H9 (cell line): ENCODE measurements at regions not wholly inside any gene's neighbourhood (a gene's known extent, or its start where the extent isn't known, plus 50 kb on each side); places are given as distances from the start of the nearest gene placed in this dataset.

Experiments used
- DNase-seq: peaks from one replicate; pipeline ENCODE4 v3.0.0-alpha.2; 2017
- H2AFZ ChIP-seq: one replicate; pipeline ENCODE4 v1.6.1; 2013; ENCODE audit warnings: mild to moderate bottlenecking, low read length, control low read depth, moderate library complexity
- H2AK5ac ChIP-seq: 2 replicates; pipeline ENCODE4 v1.6.1; 2013; ENCODE audit warnings: low read length, control low read depth, mixed read lengths; ENCODE audit not compliant: insufficient read length
- H2BK120ac ChIP-seq: one replicate; pipeline ENCODE4 v1.6.1; 2013; ENCODE audit warnings: low read depth, mild to moderate bottlenecking, low read length, control low read depth, inconsistent platforms; ENCODE audit not compliant: poor library complexity, severe bottlenecking
- H2BK12ac ChIP-seq: 2 replicates; pipeline ENCODE4 v1.6.1; 2013; ENCODE audit warnings: low read length, control low read depth, mixed read lengths, low read depth; ENCODE audit not compliant: insufficient read length
- H2BK15ac ChIP-seq: 2 replicates; pipeline ENCODE4 v1.6.1; 2013; ENCODE audit warnings: low read depth, low read length, control low read depth
- H2BK20ac ChIP-seq: one replicate; pipeline ENCODE4 v1.6.1; 2013; ENCODE audit warnings: low read depth, mild to moderate bottlenecking, low read length, control low read depth, inconsistent platforms; ENCODE audit not compliant: poor library complexity, severe bottlenecking
- H2BK5ac ChIP-seq: 2 replicates; pipeline ENCODE4 v1.6.1; 2013; ENCODE audit warnings: low read length, control low read depth, mixed read lengths; ENCODE audit not compliant: insufficient read length
- H3K14ac ChIP-seq: 2 replicates; pipeline ENCODE4 v1.6.1; 2013; ENCODE audit warnings: low read length, control low read depth; ENCODE audit not compliant: insufficient read depth
- H3K18ac ChIP-seq: 2 replicates; pipeline ENCODE4 v1.6.1; 2013; ENCODE audit warnings: low read depth, mild to moderate bottlenecking, mixed read lengths, low read length, control low read depth; ENCODE audit not compliant: insufficient read length
- H3K23ac ChIP-seq: 2 replicates; pipeline ENCODE4 v1.6.1; 2013; ENCODE audit warnings: low read length, control low read depth, mixed read lengths, low read depth; ENCODE audit not compliant: insufficient read length
- H3K23me2 ChIP-seq: 2 replicates; pipeline ENCODE4 v1.6.1; 2013; ENCODE audit warnings: low read depth, mild to moderate bottlenecking, mixed read lengths, low read length, control low read depth; ENCODE audit not compliant: insufficient read length, poor library complexity, severe bottlenecking
- H3K27ac ChIP-seq: 2 replicates; pipeline ENCODE4 v1.5.1; 2013; ENCODE audit warnings: low read length, control low read depth, mixed read lengths, low read depth; ENCODE audit not compliant: insufficient read length
- H3K27me3 ChIP-seq: 2 replicates; pipeline ENCODE4 v1.6.1; 2013; ENCODE audit warnings: low read length, control low read depth, inconsistent platforms; ENCODE audit not compliant: insufficient read depth
- H3K4ac ChIP-seq: 2 replicates; pipeline ENCODE4 v1.6.1; 2013; ENCODE audit warnings: low read depth, mild to moderate bottlenecking, control low read depth, inconsistent platforms, low read length, moderate library complexity
- H3K4me1 ChIP-seq: 2 replicates; pipeline ENCODE4 v1.6.1; 2013; ENCODE audit warnings: low read length, control low read depth, inconsistent platforms; ENCODE audit not compliant: insufficient read depth
- H3K4me2 ChIP-seq: 2 replicates; pipeline ENCODE4 v1.6.1; 2013; ENCODE audit warnings: low read length, control low read depth, mixed read lengths; ENCODE audit not compliant: insufficient read length, insufficient read depth
- H3K56ac ChIP-seq: 2 replicates; pipeline ENCODE4 v1.6.1; 2013; ENCODE audit warnings: low read depth, mild to moderate bottlenecking, mixed read lengths, low read length, control low read depth; ENCODE audit not compliant: insufficient read length
- H3K79me1 ChIP-seq: 2 replicates; pipeline ENCODE4 v1.6.1; 2013; ENCODE audit warnings: low read depth, mild to moderate bottlenecking, moderate library complexity, low read length, control low read depth, inconsistent platforms; ENCODE audit not compliant: insufficient read depth, poor library complexity, severe bottlenecking
- H3K79me2 ChIP-seq: 2 replicates; pipeline ENCODE4 v1.6.1; 2013; ENCODE audit warnings: low read length, control low read depth, inconsistent platforms; ENCODE audit not compliant: insufficient read depth
- H3K9ac ChIP-seq: 2 replicates; pipeline ENCODE4 v1.6.1; 2013; ENCODE audit warnings: low read length, control low read depth, mixed read lengths; ENCODE audit not compliant: insufficient read length; ENCODE audit errors: extremely low read depth
- H3K9me3 ChIP-seq: one replicate; pipeline ENCODE4 v1.6.1; 2013; ENCODE audit warnings: low read depth, low read length, inconsistent platforms; ENCODE audit not compliant: control insufficient read depth
- H3T11ph ChIP-seq: one replicate; pipeline ENCODE4 v1.6.1; 2013; ENCODE audit warnings: mild to moderate bottlenecking, low read length, control low read depth, inconsistent platforms
- H4K20me1 ChIP-seq: one replicate; pipeline ENCODE4 v1.6.1; 2013; ENCODE audit not compliant: control insufficient read depth, insufficient read length, insufficient read depth
- H4K5ac ChIP-seq: 2 replicates; pipeline ENCODE4 v1.6.1; 2013; ENCODE audit warnings: low read depth, mild to moderate bottlenecking, mixed read lengths, low read length, control low read depth; ENCODE audit not compliant: insufficient read length
- H4K8ac ChIP-seq: replicated peaks from 2 replicates; pipeline ENCODE4 v1.6.1; 2013; ENCODE audit warnings: low read length, control low read depth, mixed read lengths, low read depth; ENCODE audit not compliant: insufficient read length
- H4K91ac ChIP-seq: 2 replicates; pipeline ENCODE4 v1.6.1; 2013; ENCODE audit warnings: low read depth, mild to moderate bottlenecking, moderate library complexity, mixed read lengths, low read length, control low read depth; ENCODE audit not compliant: insufficient read length
- H3K27ac Mint-ChIP-seq, 3 experiments: 2 replicates in 2 of 3; 3 replicates in 1 of 3; pipeline ENCODE4 v1.8.0; 2020 to 2021; ENCODE audit warnings: mixed read lengths in 3 of 3, mild to moderate bottlenecking in 1 of 3, moderate library complexity in 1 of 3
- H3K27me3 Mint-ChIP-seq: 2 replicates; pipeline ENCODE4 v1.8.0; 2021; ENCODE audit warnings: low read depth, mild to moderate bottlenecking, moderate library complexity, mixed read lengths
- H3K36me3 Mint-ChIP-seq, 3 experiments: 2 replicates in 2 of 3; 3 replicates in 1 of 3; pipeline ENCODE4 v1.8.0; 2020 to 2021; ENCODE audit warnings: low read depth in 3 of 3, mixed read lengths in 3 of 3; ENCODE audit not compliant: insufficient read depth in 1 of 3
- H3K4me1 Mint-ChIP-seq, 2 experiments: 2 replicates each; pipeline ENCODE4 v1.8.0; 2020; ENCODE audit warnings: mixed read lengths in 2 of 2
- H3K4me3 Mint-ChIP-seq, 2 experiments: 2 replicates in 1 of 2; 3 replicates in 1 of 2; pipeline ENCODE4 v1.8.0; 2020 to 2021; ENCODE audit warnings: mild to moderate bottlenecking in 2 of 2, mixed read lengths in 2 of 2, moderate library complexity in 1 of 2
- H3K9me3 Mint-ChIP-seq, 2 experiments: 2 replicates in 1 of 2; 3 replicates in 1 of 2; pipeline ENCODE4 v1.8.0; 2020; ENCODE audit warnings: mild to moderate bottlenecking in 2 of 2, mixed read lengths in 2 of 2, moderate library complexity in 1 of 2
- TF ChIP-seq, protein P1 (sequence below): fragments of 200-600 bp; sonication (generic); conservative IDR thresholded peaks from 3 replicates; pipeline ENCODE4 v1.8.0; 2021; ENCODE audit warnings: antibody characterized with exemption, mild to moderate bottlenecking

DNA sequence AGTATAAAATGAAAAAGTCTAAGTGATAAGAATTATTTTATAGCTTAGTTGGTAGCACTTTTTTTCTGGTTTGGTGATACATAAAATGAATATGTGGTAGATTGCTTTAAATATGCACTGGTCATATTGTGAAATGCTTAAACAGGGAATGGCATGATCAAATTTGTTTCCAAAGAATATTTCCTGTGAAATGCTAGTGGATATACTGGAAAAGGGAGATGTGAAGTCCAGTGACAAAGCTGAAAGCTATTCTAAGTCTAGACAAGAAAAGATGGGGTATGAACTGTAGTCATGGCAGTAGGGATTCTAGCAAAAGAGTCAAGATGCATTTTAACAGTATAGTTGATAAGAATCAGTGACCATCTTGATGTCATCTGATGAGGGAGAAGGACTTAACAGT lies 98.9 kb upstream of the MME start:
- no peak overlapping the region for H4K91ac ChIP-seq
- no peak overlapping the region for H2BK20ac ChIP-seq
- no peak overlapping the region for H4K8ac ChIP-seq
- no peak overlapping the region for H3K27ac ChIP-seq
- Mint-ChIP-seq H3K4me1 (no peaks in the 10 kb centered on the region), H3K36me3 (no peaks in the 10 kb centered on the region), H3K27me3 (no peaks in the 10 kb centered on the region), H3K9me3 (no peaks in the 10 kb centered on the region; a peak in 3 of 5 replicates), H3K4me3 (no peak overlapping the region), H3K27ac (no peak overlapping the region)
- no peak overlapping the region for H2AFZ ChIP-seq
- H3K4me2 ChIP-seq: no peak overlapping the region
- no peak overlapping the region for H3K23ac ChIP-seq
- H3K4me1 ChIP-seq: no peaks in the 10 kb centered on the region
- no peak overlapping the region for H3K14ac ChIP-seq
- H3K18ac ChIP-seq: no peak overlapping the region
- no peaks in the 10 kb centered on the region for H4K20me1 ChIP-seq
- DNase-seq: no peak
- H3K9ac ChIP-seq: no peak overlapping the region
- H3K23me2 ChIP-seq: no peaks in the 10 kb centered on the region
- H3K4ac ChIP-seq: no peak overlapping the region
- H3K9me3 ChIP-seq: no peaks in the 10 kb centered on the region
- H3T11ph ChIP-seq: no peak overlapping the region
- H3K56ac ChIP-seq: no peak overlapping the region
- H2BK15ac ChIP-seq: no peak overlapping the region
- H3K27me3 ChIP-seq: no peaks in the 10 kb centered on the region
- H2BK5ac ChIP-seq: no peak overlapping the region
- H2BK12ac ChIP-seq: no peak overlapping the region
- no peak overlapping the region for H2BK120ac ChIP-seq
- TF ChIP-seq, protein P1, sequence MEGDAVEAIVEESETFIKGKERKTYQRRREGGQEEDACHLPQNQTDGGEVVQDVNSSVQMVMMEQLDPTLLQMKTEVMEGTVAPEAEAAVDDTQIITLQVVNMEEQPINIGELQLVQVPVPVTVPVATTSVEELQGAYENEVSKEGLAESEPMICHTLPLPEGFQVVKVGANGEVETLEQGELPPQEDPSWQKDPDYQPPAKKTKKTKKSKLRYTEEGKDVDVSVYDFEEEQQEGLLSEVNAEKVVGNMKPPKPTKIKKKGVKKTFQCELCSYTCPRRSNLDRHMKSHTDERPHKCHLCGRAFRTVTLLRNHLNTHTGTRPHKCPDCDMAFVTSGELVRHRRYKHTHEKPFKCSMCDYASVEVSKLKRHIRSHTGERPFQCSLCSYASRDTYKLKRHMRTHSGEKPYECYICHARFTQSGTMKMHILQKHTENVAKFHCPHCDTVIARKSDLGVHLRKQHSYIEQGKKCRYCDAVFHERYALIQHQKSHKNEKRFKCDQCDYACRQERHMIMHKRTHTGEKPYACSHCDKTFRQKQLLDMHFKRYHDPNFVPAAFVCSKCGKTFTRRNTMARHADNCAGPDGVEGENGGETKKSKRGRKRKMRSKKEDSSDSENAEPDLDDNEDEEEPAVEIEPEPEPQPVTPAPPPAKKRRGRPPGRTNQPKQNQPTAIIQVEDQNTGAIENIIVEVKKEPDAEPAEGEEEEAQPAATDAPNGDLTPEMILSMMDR: no peak
- no peak overlapping the region for H2AK5ac ChIP-seq
- no peaks in the 10 kb centered on the region for H3K79me1 ChIP-seq
- no peak overlapping the region for H4K5ac ChIP-seq
- H3K79me2 ChIP-seq: no peaks in the 10 kb centered on the region
